Trophoblast cell (in vitro differentiated cells and primary cell): ENCODE measurements at regions not wholly inside any gene's neighbourhood (a gene's known extent, or its start where the extent isn't known, plus 50 kb on each side); places are given as distances from the start of the nearest gene placed in this dataset.
A peak's percentile ranks its signal among the peaks of the same experiment; 100 is the strongest.

Experiments
- DNase-seq, 2 donors: peaks; one replicate each; pipeline ENCODE4 v3.0.0-alpha.2; 2016
- H2AFZ ChIP-seq: 2 replicates; pipeline ENCODE4 v1.6.1; 2013; ENCODE audit warnings: low read length, moderate library complexity, mild to moderate bottlenecking; ENCODE audit not compliant: insufficient read depth, poor library complexity
- H2AK5ac ChIP-seq: 2 replicates; pipeline ENCODE4 v1.6.1; 2013; ENCODE audit warnings: mild to moderate bottlenecking, low read length
- H2BK120ac ChIP-seq: 2 replicates; pipeline ENCODE4 v1.6.1; 2013; ENCODE audit warnings: low read length, mild to moderate bottlenecking, moderate library complexity; ENCODE audit not compliant: insufficient read depth, poor library complexity
- H2BK12ac ChIP-seq: 2 replicates; pipeline ENCODE4 v1.6.1; 2013; ENCODE audit warnings: mild to moderate bottlenecking, low read length, moderate library complexity
- H2BK5ac ChIP-seq: 2 replicates; pipeline ENCODE4 v1.6.1; 2013; ENCODE audit warnings: low read length, low read depth, moderate library complexity, mild to moderate bottlenecking; ENCODE audit not compliant: poor library complexity
- H3K14ac ChIP-seq: 2 replicates; pipeline ENCODE4 v1.6.1; 2013; ENCODE audit warnings: mild to moderate bottlenecking, low read length
- H3K18ac ChIP-seq: 2 replicates; pipeline ENCODE4 v1.6.1; 2013; ENCODE audit warnings: mild to moderate bottlenecking, low read length
- H3K23ac ChIP-seq: 2 replicates; pipeline ENCODE4 v1.6.1; 2013; ENCODE audit warnings: low read length
- H3K27ac ChIP-seq: 2 replicates; pipeline ENCODE4 v1.5.1; 2013; ENCODE audit warnings: low read depth, mild to moderate bottlenecking, inconsistent platforms, low read length, moderate library complexity
- H3K27me3 ChIP-seq: 2 replicates; pipeline ENCODE4 v1.6.1; 2013; ENCODE audit warnings: inconsistent platforms, mild to moderate bottlenecking, low read length, moderate library complexity; ENCODE audit not compliant: insufficient read depth
- H3K36me3 ChIP-seq, 2 experiments: 1 replicate in 1 of 2; 2 replicates in 1 of 2; pipeline ENCODE4 v1.6.1; 2013; ENCODE audit warnings: low read length in 2 of 2, mild to moderate bottlenecking in 2 of 2, moderate library complexity in 1 of 2; ENCODE audit not compliant: insufficient read depth in 2 of 2, control insufficient read depth in 1 of 2
- H3K4ac ChIP-seq: 2 replicates; pipeline ENCODE4 v1.6.1; 2013; ENCODE audit warnings: low read depth, mild to moderate bottlenecking, low read length, moderate library complexity
- H3K4me1 ChIP-seq, 2 experiments: 1 replicate in 1 of 2; 2 replicates in 1 of 2; pipeline ENCODE4 v1.6.1; 2013; ENCODE audit warnings: low read length in 2 of 2, mild to moderate bottlenecking in 2 of 2, moderate library complexity in 1 of 2; ENCODE audit not compliant: insufficient read depth in 2 of 2, control insufficient read depth in 1 of 2
- H3K4me2 ChIP-seq: 2 replicates; pipeline ENCODE4 v1.6.1; 2013; ENCODE audit warnings: inconsistent platforms, mild to moderate bottlenecking, low read length, moderate library complexity
- H3K4me3 ChIP-seq: 2 replicates; pipeline ENCODE4 v1.5.1; 2013; ENCODE audit warnings: mild to moderate bottlenecking, low read depth, low read length, inconsistent platforms
- H3K79me1 ChIP-seq: one replicate; pipeline ENCODE4 v1.6.1; 2013; ENCODE audit warnings: low read length
- H3K79me2 ChIP-seq: 2 replicates; pipeline ENCODE4 v1.6.1; 2013; ENCODE audit warnings: low read length, mild to moderate bottlenecking; ENCODE audit not compliant: control insufficient read depth, insufficient read depth, poor library complexity
- H3K9ac ChIP-seq: 2 replicates; pipeline ENCODE4 v1.6.1; 2013; ENCODE audit warnings: mild to moderate bottlenecking, low read length
- H3K9me3 ChIP-seq: 2 replicates; pipeline ENCODE4 v1.6.1; 2013; ENCODE audit warnings: low read depth, mild to moderate bottlenecking, control low read depth, inconsistent platforms, low read length; ENCODE audit not compliant: insufficient read depth
- H4K12ac ChIP-seq: 2 replicates; pipeline ENCODE4 v1.6.1; 2013; ENCODE audit warnings: low read depth, mild to moderate bottlenecking, low read length, moderate library complexity
- H4K8ac ChIP-seq: 2 replicates; pipeline ENCODE4 v1.6.1; 2013; ENCODE audit warnings: low read depth, mild to moderate bottlenecking, low read length, moderate library complexity
- H4K91ac ChIP-seq: one replicate; pipeline ENCODE4 v1.6.1; 2013; ENCODE audit warnings: low read depth, mild to moderate bottlenecking, low read length, moderate library complexity
- WGBS: extraction: QIAGEN DNeasy Blood & Tissue Kit; methylation state at CpG from one replicate; pipeline ENCODE4 v1.1.7; 2013; ENCODE audit warnings: missing lambda C conversion rate; ENCODE audit not compliant: insufficient read length, insufficient coverage; ENCODE audit errors: extremely low coverage; 5-methylcytosine and 5-hydroxymethylcytosine counted together

DNA sequence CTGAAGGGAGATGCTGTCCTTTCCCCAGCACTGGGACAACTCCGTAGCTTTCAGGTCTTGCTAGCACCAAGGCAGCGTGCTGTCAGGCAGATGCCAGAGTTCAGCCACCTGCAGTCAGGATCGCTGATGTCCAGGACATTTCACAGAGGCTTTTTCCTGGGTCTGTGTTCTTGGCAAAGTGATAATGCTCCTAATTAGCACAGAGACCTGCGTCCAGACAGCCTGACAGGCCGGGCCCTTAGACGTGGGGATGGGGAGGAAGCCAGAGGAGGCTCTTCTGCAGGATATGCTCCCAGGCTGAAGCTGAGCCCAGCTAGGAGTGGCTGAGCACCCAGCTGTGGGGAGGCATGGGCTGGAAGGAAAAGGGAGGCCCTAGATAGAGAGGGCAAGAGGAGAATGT, 82.5 kb upstream of the TBX20 start:
- H3K23ac ChIP-seq = no peak overlapping the region
- no peaks in the 10 kb centered on the region for H3K27me3 ChIP-seq
- H2AK5ac ChIP-seq = no peak overlapping the region
- no peak for DNase-seq
- no peak overlapping the region for H2AFZ ChIP-seq
- H3K4me1 ChIP-seq = peaks cover 0 to 2% of the 10 kb centered on the region in 2 experiments
- WGBS = no CpG with 5 or more reads among the region's 6 CpGs
- no peak overlapping the region for H3K14ac ChIP-seq
- no peak overlapping the region for H2BK120ac ChIP-seq
- no peak overlapping the region for H3K27ac ChIP-seq
- no peak overlapping the region for H4K12ac ChIP-seq
- H3K18ac ChIP-seq = no peak overlapping the region
- H3K79me1 ChIP-seq = no peaks in the 10 kb centered on the region
- no peaks in the 10 kb centered on the region for H3K79me2 ChIP-seq
- H2BK12ac ChIP-seq = no peak overlapping the region
- H2BK5ac ChIP-seq = no peak overlapping the region
- no peak overlapping the region for H4K8ac ChIP-seq
- no peak overlapping the region for H3K4me2 ChIP-seq
- H3K9me3 ChIP-seq = no peaks in the 10 kb centered on the region
- no peak overlapping the region for H4K91ac ChIP-seq
- no peaks in the 10 kb centered on the region for H3K36me3 ChIP-seq
- no peak overlapping the region for H3K4me3 ChIP-seq
- H3K9ac ChIP-seq = no peak overlapping the region
- H3K4ac ChIP-seq = no peak overlapping the region

DNA sequence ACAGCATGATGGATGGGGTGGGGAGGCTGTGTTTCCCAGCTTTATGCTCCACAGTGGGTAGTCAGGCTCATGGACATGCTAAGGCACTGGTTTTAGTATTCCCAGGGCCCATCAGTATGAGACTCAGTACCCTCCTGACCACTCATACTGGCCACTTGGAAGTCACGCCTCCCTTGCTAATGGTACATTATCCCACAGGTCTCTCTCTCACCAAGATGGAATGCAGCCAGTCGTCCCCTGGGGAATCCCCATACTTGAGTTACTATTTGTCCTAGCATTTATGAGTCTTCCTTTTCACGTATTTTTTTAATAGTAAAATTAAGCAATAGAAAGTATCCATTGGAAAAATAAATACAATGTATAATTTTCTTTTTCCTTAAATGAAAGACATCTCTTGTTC, 80.6 kb upstream of the TBX20 start:
- H3K23ac ChIP-seq = no peak overlapping the region
- H3K4me2 ChIP-seq = no peak overlapping the region
- no peak overlapping the region for H3K18ac ChIP-seq
- no peaks in the 10 kb centered on the region for H3K9me3 ChIP-seq
- WGBS = no CpG with 5 or more reads among the region's 3 CpGs
- H3K4me3 ChIP-seq = no peak overlapping the region
- H3K27me3 ChIP-seq = no peaks in the 10 kb centered on the region
- no peak overlapping the region for H4K8ac ChIP-seq
- no peak overlapping the region for H4K12ac ChIP-seq
- no peak overlapping the region for H2AFZ ChIP-seq
- no peaks in the 10 kb centered on the region for H3K36me3 ChIP-seq
- DNase-seq = peak in 1 of 2 donors; percentile 7
- peaks cover 0 to 2% of the 10 kb centered on the region in 2 experiments for H3K4me1 ChIP-seq
- no peak overlapping the region for H3K14ac ChIP-seq
- no peaks in the 10 kb centered on the region for H3K79me1 ChIP-seq
- H3K4ac ChIP-seq = no peak overlapping the region
- no peaks in the 10 kb centered on the region for H3K79me2 ChIP-seq
- H3K9ac ChIP-seq = no peak overlapping the region
- H2BK120ac ChIP-seq = no peak overlapping the region
- H3K27ac ChIP-seq = no peak overlapping the region
- no peak overlapping the region for H2BK5ac ChIP-seq
- no peak overlapping the region for H2BK12ac ChIP-seq
- H2AK5ac ChIP-seq = no peak overlapping the region
- H4K91ac ChIP-seq = no peak overlapping the region

DNA sequence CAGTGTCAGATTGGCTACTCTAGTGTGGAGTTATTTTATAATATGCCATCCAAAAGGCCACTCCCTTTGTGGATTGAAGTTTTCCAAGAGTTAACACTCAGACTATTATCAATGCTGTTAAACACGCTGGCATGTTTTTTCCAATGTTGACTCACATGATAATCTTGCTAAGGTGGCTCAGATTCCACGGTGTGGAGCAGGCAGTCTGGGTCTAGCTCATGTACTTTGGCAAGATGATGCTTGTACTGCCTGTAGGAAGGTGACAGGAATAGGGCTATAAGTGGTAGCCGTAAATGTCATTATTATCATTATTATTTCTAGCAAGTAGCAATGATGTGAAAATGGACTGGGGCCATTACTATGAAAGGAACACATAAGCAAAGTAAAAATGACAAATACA, 79.4 kb upstream of the TBX20 start:
- Histone ChIP-seq H3K27me3 (no peaks in the 10 kb centered on the region), H3K4me1 (no peaks in the 10 kb centered on the region), H3K9me3 (no peaks in the 10 kb centered on the region), H3K4ac (no peak overlapping the region), H3K27ac (no peak overlapping the region), H3K4me2 (no peak overlapping the region), H3K14ac (no peak overlapping the region), H4K8ac (no peak overlapping the region), H2BK12ac (no peak overlapping the region), H3K23ac (no peak overlapping the region), H3K79me1 (no peaks in the 10 kb centered on the region), H4K12ac (no peak overlapping the region), H3K9ac (no peak overlapping the region), H3K79me2 (no peaks in the 10 kb centered on the region), H2BK5ac (no peak overlapping the region), H2AFZ (no peak overlapping the region), H3K18ac (no peak overlapping the region), H2AK5ac (no peak overlapping the region), H2BK120ac (no peak overlapping the region), H4K91ac (no peak overlapping the region), H3K36me3 (no peaks in the 10 kb centered on the region), H3K4me3 (no peak overlapping the region)
- no peak for DNase-seq
- no CpG with 5 or more reads among the region's 3 CpGs for WGBS

DNA sequence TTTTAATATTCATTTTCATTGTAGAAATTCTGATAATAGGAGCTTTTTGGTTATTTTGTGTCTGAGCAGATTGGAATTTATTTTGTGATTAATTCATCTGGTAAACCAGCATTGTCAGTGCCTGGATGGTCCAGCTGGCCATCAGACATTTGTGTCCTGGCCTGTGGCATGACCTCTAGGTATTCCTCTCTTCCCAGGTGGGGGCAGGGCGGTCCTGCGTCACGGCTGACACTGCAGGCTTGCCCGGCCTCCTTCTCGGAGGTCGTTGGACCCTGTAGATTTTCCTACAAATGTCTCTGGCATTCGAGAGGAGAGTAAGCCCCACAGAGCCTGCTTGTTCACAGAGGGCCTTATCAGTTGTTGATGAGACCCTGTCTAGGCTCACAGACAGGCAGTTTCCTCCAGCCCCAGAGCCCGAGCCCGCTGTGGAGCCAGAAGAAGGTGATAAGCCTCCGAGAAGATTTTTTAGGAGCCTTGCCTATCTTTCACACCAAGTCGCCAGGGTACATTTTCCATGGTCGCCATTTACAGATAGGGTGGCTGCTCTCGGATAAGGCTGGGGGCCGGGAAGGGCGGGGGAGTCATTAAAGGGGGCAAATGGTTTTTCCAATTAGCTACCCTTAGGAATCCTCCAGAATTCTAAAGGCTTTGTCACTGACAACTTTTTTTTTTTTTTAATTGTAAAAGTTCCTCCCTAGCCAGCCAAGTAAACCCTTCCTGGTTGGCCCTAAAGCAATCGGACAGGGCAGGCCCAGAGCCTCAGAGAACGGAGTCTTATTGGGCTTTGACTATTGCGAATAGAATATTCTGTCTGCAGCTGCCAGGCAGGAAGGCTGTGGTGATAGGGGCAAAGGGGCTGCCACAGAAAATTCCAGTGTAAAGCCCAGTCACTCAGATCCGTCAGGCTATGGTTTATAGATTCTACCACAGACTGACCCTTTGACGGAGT, 78.1 kb upstream of the TBX20 start:
- no peaks in the 10 kb centered on the region for H3K79me1 ChIP-seq
- H3K4ac ChIP-seq = no peak overlapping the region
- H3K9ac ChIP-seq = no peak overlapping the region
- no peak overlapping the region for H2AFZ ChIP-seq
- H3K23ac ChIP-seq = no peak overlapping the region
- H2BK5ac ChIP-seq = no peak overlapping the region
- H3K79me2 ChIP-seq = no peaks in the 10 kb centered on the region
- H2BK120ac ChIP-seq = no peak overlapping the region
- no peak for DNase-seq
- H4K8ac ChIP-seq = no peak overlapping the region
- no peak overlapping the region for H2AK5ac ChIP-seq
- H4K91ac ChIP-seq = no peak overlapping the region
- H4K12ac ChIP-seq = no peak overlapping the region
- H2BK12ac ChIP-seq = no peak overlapping the region
- H3K4me3 ChIP-seq = no peak overlapping the region
- no peak overlapping the region for H3K14ac ChIP-seq
- no peak overlapping the region for H3K18ac ChIP-seq
- no peak overlapping the region for H3K27ac ChIP-seq
- no peak overlapping the region for H3K4me2 ChIP-seq
- H3K27me3 ChIP-seq = no peaks in the 10 kb centered on the region
- no CpG with 5 or more reads among the region's 20 CpGs for WGBS
- no peaks in the 10 kb centered on the region for H3K9me3 ChIP-seq
- no peaks in the 10 kb centered on the region for H3K36me3 ChIP-seq
- H3K4me1 ChIP-seq = no peaks in the 10 kb centered on the region
